NCI-H2029 (cell line): ENCODE measurements at regions not wholly inside any gene's neighbourhood (a gene's known extent, or its start where the extent isn't known, plus 50 kb on each side); places are given as distances from the start of the nearest gene placed in this dataset.

Source experiments
- DNase-seq: peaks from one replicate; lab custom pipeline; 2025; lab: John Stamatoyannopoulos, UW

DNA sequence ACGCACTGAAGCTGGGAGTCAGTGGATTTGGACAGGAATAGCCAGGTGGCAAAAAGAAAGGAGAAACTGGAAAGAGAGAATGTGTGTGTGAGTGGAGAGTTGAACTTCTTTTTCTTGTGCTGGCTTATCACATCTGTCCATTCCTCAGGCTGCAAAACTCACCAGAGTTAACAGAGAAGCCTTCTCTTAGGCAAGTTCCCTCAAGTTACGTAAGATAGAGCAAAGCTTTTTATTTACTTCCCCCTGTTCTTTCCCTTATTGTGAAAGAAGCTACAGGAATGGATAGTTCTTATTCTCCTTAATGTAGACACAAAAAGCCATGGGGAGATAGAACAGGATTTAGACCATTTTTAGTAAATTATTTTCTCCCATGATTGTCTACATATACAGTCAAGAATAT is 188.6 kb downstream of the BMP2 start:
- DNase-seq = no peak

DNA sequence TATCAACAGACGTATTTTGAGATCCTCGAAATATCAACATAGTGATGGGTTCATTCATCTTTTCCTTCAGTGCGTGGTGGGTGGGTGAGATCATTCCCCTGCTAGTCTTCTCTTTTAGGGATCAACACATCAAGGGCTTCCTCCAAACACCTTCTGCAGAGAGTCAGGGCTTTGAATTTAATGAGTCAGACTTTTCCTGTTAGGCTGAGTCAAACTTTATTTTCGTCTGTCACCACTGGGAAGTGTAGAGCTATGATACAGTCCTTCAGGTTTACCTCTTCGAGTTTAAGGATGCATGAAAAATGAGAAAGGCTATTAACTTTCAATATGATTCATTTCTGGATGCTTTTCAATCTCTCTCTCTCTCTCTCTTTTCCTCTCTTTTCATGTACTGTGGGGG is 189.1 kb downstream of the BMP2 start:
- no peak for DNase-seq

- peak; percentile 1 for DNase-seq
Measured at GRCh38 chr20:6959900-6960312, 192.4 kb downstream of the BMP2 start.

DNA sequence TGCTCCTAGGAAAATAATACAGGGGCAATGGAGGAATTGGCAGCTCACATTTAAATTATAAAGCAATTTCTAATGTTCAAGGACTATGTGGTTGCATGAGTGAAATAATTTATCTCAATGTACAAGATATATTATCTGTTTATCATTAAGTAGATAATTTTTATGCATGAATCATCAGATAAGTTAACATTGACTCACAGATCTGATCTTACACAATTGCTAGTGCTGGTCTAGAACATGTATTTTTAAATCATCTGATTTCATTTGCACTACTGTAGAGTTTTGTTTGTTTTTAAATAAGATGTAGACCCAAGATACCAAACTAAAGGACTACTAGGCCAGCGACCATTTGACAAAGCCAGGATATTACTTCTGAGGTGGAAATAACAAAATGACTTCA is 199.2 kb downstream of the BMP2 start:
- DNase-seq = no peak

GRCh38 chr20:6974838-6975237 is 207.4 kb downstream of the BMP2 start:
- DNase-seq = no peak

DNA sequence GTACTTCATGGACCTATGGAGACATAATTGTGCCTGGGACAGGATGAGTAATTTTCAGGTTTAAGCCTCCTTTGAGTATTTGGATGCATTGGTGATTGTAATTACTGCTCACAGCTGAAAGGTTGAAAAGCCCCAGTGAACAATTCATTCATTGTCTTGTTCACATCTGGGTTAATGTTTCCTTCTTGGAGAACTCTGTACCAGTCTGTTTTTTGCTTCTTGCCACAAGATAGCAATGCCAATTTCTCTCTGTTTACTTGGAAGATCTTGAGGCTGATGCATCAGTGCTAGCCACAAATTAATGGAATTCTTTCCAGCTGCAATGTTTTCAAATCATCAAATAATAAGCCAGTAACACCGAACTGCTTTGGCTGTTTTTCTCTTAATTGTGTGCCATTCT is 207.8 kb downstream of the BMP2 start:
- no peak for DNase-seq

DNA sequence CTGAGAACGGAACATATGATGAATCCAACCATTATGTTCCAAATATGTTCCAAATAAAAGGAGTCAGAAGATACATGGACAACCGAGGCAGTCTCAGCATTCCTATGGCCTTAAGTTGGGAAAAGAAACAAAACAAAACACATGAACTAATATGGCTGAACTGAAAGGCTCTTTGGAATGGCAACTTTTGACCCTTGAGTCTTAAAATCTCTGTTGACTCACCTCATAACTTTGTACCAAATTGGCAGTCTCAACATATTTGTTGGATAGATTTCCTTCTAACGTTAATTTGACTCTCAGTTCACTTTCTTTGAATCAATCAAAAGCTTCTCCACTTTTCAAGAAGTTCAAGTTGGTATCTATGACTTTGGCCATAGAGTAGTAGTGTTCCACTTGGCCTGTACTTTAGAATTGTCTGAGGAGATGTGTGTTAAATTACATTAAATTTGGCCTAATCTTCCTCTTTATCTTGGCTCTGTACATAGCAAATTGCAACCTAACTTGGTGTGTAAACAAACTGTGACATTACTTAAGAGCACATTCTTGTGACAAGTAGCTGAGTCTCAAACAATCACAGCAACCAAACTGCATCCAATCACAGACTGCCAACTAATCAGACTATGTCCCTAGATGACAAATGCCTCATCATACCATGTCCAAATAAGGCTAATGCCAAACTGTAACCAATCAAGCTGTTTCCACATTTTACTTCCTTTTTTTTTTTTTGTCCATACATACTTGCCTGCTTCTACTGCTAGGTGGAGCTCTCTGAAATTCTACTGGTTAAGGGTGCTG is 208.8 kb downstream of the BMP2 start:
- DNase-seq = no peak

GRCh38 chr20:6979621-6980020 is 212.1 kb downstream of the BMP2 start:
- DNase-seq = no peak

DNA sequence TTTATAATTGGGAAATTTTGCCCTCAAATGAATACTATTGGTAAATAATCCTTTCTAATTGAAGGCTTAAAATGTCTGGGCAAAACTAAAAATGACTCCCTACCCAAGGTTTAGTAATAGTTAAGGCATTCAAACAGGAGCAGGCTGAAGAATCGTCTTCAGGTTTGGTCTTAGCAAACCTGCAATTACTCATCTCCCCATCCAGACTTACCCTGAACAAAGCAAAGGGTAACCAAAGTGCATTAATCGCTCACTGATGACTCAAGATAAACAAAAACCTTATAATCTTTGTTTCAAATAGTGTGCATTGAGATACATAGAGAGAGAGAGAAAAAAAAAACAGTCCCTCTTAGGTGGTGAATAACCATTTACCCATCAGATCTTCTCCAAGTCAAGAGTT is 225.5 kb downstream of the BMP2 start:
- DNase-seq = no peak

GRCh38 chr20:6993511-6993910 is 226.0 kb downstream of the BMP2 start:
- DNase-seq = no peak

DNA sequence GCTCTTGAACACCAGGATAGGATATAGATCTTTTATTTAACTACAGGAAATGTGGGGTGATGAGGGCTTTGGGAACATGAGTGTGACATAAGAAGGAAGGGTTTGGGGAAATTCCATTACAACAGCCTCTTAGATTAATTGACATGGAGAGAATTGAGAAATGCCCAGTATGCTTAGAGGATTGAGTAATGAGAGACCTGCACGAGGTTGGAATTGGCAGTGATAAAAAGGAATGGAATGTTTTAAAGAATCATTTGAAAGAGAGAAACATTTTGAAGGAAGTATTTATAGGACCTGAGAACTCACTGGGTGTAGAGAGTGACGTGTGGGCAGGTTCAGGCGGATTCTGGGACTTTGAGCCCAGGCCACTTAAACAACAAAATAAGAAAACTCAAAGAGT is 227.0 kb downstream of the BMP2 start:
- DNase-seq = no peak

- no peak for DNase-seq
Measured at GRCh38 chr20:6998909-6999308, 231.4 kb downstream of the BMP2 start.

DNA sequence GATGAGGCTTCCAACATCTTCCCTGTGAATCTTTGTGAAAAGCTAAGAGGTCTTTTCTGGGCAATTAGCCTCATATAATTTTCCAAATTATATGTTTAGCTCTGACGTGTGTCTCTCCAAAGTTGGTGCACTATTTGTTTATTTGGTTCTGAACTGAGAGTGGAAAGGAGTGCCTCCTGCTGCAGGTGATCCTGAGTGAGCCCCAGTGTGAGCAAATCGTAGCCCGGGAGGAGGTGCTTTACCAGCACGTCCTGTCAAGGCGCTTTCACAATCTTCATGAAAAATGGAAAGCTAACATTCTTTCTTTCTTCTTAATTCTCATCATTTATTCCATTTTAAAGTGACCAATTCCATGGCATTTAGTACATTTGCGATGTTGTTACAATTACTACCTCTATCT is 231.9 kb downstream of the BMP2 start:
- no peak for DNase-seq

DNA sequence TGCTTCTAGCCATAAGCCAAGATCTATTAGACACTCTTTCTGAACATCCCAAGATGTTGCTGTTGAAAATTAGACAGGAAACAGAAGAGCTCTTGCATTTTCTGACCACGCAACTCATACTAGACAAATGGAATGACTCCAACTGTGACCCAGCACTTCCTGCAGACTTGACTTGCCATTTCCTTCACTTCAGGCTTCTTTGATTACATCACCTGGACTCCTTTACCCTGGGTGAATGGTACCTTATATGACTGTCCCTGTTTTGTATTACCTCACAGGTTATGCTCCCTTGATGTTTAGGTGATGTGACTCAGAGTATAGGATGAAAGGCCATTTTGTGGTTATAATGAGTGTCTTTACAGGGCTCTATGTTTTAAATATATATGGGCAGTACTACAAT is 236.1 kb downstream of the BMP2 start:
- peak; percentile 2 for DNase-seq

- DNase-seq = no peak
Measured at GRCh38 chr20:7004801-7005200, 237.3 kb downstream of the BMP2 start.

DNA sequence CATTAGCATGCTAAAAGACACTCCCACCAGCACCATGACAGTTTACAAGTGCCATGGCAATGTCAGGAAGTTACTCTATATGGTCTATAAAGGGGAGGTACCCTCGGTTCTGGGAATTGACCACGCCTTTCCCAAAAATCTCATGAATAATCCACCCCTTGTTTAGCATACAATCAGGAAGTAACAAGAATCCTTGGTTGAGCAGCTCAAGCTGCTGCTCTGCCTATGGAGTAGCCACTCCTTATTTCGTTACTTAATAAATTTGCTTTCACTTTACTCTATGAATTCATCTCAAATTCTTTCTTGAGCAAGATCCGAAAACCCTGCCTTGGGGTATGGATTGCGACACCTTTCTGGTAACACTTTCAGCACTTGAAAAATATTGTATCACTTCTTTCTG is 243.0 kb downstream of the BMP2 start:
- DNase-seq = no peak

- peak; percentile 57 for DNase-seq
Measured at GRCh38 chr20:7015257-7015656, 247.8 kb downstream of the BMP2 start.

- no peak for DNase-seq
Measured at GRCh38 chr20:7022597-7022996, 255.1 kb downstream of the BMP2 start.

GRCh38 chr20:7025635-7026034 is 258.1 kb downstream of the BMP2 start:
- peak; percentile 18 for DNase-seq

GRCh38 chr20:7029019-7029418 is 261.5 kb downstream of the BMP2 start:
- no peak for DNase-seq

GRCh38 chr20:7031222-7031621 is 263.7 kb downstream of the BMP2 start:
- no peak for DNase-seq

DNA sequence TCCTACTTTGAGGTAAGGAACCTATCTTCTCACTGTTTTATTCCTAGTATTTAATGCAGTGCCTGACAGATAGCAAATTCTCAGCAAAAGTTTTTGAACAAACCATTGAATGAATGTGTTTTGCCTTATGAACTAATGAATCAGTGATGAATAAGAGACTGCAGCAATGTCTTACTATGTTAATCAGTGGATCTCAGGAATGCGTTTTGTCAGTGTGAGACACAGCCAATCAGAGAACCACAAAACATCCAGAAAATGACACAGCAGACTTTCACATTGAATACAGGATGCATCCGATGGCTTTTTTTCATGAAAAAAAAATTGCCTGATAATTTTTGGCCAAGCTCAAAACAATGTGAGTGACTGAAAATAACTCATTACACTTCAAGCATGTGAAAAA is 270.5 kb downstream of the BMP2 start:
- no peak for DNase-seq

DNA sequence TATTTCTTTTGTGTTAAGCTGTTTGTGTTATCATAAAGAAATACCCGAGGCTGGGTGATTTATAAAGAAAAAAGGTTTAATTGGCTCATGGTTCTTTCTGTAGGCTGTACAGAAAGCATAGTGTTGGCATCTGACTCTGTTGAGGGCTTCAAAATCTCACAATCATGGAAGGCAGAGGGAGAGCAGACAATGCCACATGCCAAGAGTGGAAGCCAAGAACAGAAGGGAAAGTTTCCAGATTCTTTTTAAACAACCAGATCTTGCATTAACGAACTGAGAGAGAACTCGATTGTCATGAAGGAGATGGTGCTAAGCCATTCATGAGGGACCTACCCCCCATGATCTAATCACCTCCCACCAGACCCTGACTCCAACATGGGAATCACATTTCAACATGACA is 290.1 kb downstream of the BMP2 start:
- DNase-seq = no peak

- DNase-seq = no peak
Measured at GRCh38 chr20:7078804-7079203, 311.3 kb downstream of the BMP2 start.
